Common myeloid progenitor, CD34-positive (primary cell): ENCODE measurements at regions not wholly inside any gene's neighbourhood (a gene's known extent, or its start where the extent isn't known, plus 50 kb on each side); places are given as distances from the start of the nearest gene placed in this dataset.
"Not testable (repeated sequence)": the region's sequence is repeated elsewhere in the genome, so short reads cannot be mapped to it uniquely, and the experiment has no call there.

Experiments used
- CTCF ChIA-PET: fragments of 350-600 bp; sonication (Branson Sonifier 250); formaldehyde crosslinking; loops from one replicate; lab custom pipeline; 2021; ENCODE audit warnings: antibody characterized with exemption; lab: Charles Lee
- POLR2A ChIA-PET: fragments of 350-600 bp; sonication (Branson Sonifier 250); formaldehyde crosslinking; loops from one replicate; lab custom pipeline; 2021; ENCODE audit warnings: antibody characterized with exemption; lab: Charles Lee
- DNase-seq, 3 donors: peaks; one replicate each; pipeline versions ENCODE4 v3.0.0 to v3.0.0-alpha.2; 2013
- H3K27ac ChIP-seq, 2 experiments: 1 replicate in 1 of 2; 2 replicates in 1 of 2; pipeline ENCODE4 v1.7.0; 2013; ENCODE audit warnings: inconsistent platforms in 2 of 2, low read length in 2 of 2, mild to moderate bottlenecking in 2 of 2, low read depth in 1 of 2, moderate library complexity in 1 of 2; ENCODE audit not compliant: severe bottlenecking in 2 of 2, insufficient read depth in 1 of 2, poor library complexity in 1 of 2
- H3K27me3 ChIP-seq, 5 experiments: replicated peaks in 2 of 5; 1 replicate in 3 of 5; 2 replicates in 2 of 5; pipeline versions ENCODE4 v1.6.1 to v1.7.0; 2013; ENCODE audit warnings: low read length in 4 of 5, mild to moderate bottlenecking in 2 of 5, moderate library complexity in 2 of 5, inconsistent platforms in 1 of 5; ENCODE audit not compliant: insufficient read depth in 5 of 5, control insufficient read depth in 4 of 5
- H3K36me3 ChIP-seq, 4 experiments: 1 replicate in 2 of 4; 2 replicates in 2 of 4; pipeline versions ENCODE4 v1.6.1 to v1.7.0; 2013; ENCODE audit warnings: low read length in 3 of 4, control low read depth in 1 of 4, mild to moderate bottlenecking in 1 of 4; ENCODE audit not compliant: control insufficient read depth in 4 of 4, insufficient read depth in 4 of 4
- H3K4me1 ChIP-seq, 4 experiments: 1 replicate in 3 of 4; 2 replicates in 1 of 4; pipeline versions ENCODE4 v1.6.1 to v1.7.1; 2013; ENCODE audit warnings: low read length in 3 of 4, mild to moderate bottlenecking in 3 of 4, control low read depth in 1 of 4, inconsistent platforms in 1 of 4, moderate library complexity in 1 of 4; ENCODE audit not compliant: control insufficient read depth in 4 of 4, insufficient read depth in 4 of 4; ENCODE audit errors: control extremely low read depth in 1 of 4
- H3K4me3 ChIP-seq, 7 experiments: 1 replicate in 4 of 7; 2 replicates in 3 of 7; pipeline versions ENCODE4 v1.5.1 to v1.7.0; 2013; ENCODE audit warnings: mild to moderate bottlenecking in 7 of 7, low read length in 6 of 7, moderate library complexity in 6 of 7, inconsistent platforms in 2 of 7, low read depth in 2 of 7, control low read depth in 1 of 7; ENCODE audit not compliant: insufficient read depth in 4 of 7, control insufficient read depth in 1 of 7; ENCODE audit errors: extremely low read depth in 1 of 7
- H3K9me3 ChIP-seq, 5 experiments: 1 replicate in 4 of 5; 2 replicates in 1 of 5; pipeline versions ENCODE4 v1.6.1 to v1.7.1; 2013; ENCODE audit warnings: low read length in 4 of 5, mild to moderate bottlenecking in 2 of 5, inconsistent platforms in 1 of 5, low read depth in 1 of 5, moderate library complexity in 1 of 5; ENCODE audit not compliant: control insufficient read depth in 4 of 5, insufficient read depth in 2 of 5; ENCODE audit errors: control extremely low read depth in 1 of 5
- WGBS: methylation state at CpG from one replicate; pipeline ENCODE4 v1.1.5; 2013; ENCODE audit not compliant: insufficient coverage; 5-methylcytosine and 5-hydroxymethylcytosine counted together

GRCh38 chr11:135017296-135017695 is 605.3 kb upstream of the B3GAT1 start:
- DNase-seq, result no peak
- 80% methylated on average over 1 of the region's 4 CpGs for WGBS
- Histone ChIP-seq H3K36me3 (no peaks in the 10 kb centered on the region), H3K27me3 (no peaks in the 10 kb centered on the region), H3K9me3 (no peaks in the 10 kb centered on the region), H3K4me3 (no peak overlapping the region), H3K4me1 (no peaks in the 10 kb centered on the region), H3K27ac (no peak overlapping the region)
- POLR2A ChIA-PET, result no interaction called here
- CTCF ChIA-PET, result no interaction called here

- ChIA-PET CTCF (no interaction called here), POLR2A (no interaction called here)
- Histone ChIP-seq H3K27me3 (no peaks in the 10 kb centered on the region), H3K4me3 (no peak overlapping the region), H3K9me3 (no peaks in the 10 kb centered on the region), H3K4me1 (no peaks in the 10 kb centered on the region), H3K27ac (no peak overlapping the region), H3K36me3 (no peaks in the 10 kb centered on the region)
- WGBS, result 100% methylated on average over 1 of the region's 3 CpGs
- DNase-seq, result no peak
These were observed 603.9 kb upstream of the B3GAT1 start for GRCh38 chr11:135015966-135016365.

- H3K4me1 ChIP-seq, H3K9me3 ChIP-seq, CTCF ChIA-PET, H3K27me3 ChIP-seq, H3K4me3 ChIP-seq, H3K27ac ChIP-seq, H3K36me3 ChIP-seq, DNase-seq, POLR2A ChIA-PET: not testable (repeated sequence)
- no CpG with 5 or more reads among the region's 2 CpGs for WGBS
These were observed 599.3 kb upstream of the B3GAT1 start for GRCh38 chr11:135011313-135011712.

DNA sequence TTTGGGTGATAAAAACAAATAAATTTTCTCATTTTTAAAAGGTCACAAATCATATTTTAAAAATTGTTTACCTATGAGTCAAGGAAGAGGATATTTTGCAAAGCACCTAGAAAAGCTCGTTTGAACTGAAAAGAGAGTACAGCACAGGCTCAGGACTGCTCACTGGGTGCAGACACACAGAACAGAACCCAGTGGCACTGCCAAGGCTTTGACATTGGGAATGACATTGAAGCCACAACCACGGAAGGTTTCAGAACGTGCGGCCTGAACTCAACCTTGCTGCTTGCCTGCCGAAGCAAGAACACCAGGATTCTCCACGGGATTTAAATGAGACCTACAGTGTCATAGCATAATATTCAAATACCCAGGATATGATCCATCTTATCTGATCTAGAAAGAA is 597.1 kb upstream of the B3GAT1 start:
- POLR2A ChIA-PET, result no interaction called here
- Histone ChIP-seq H3K36me3 (no peaks in the 10 kb centered on the region), H3K27ac (no peak overlapping the region), H3K27me3 (no peaks in the 10 kb centered on the region), H3K9me3 (no peaks in the 10 kb centered on the region), H3K4me1 (no peaks in the 10 kb centered on the region), H3K4me3 (no peak overlapping the region)
- WGBS, result 80% methylated on average over 5 of the region's 6 CpGs
- CTCF ChIA-PET, result no interaction called here
- no peak for DNase-seq

GRCh38 chr11:135008412-135008811 is 596.4 kb upstream of the B3GAT1 start:
- no peak for DNase-seq
- no peaks in the 10 kb centered on the region for H3K4me1 ChIP-seq
- ChIA-PET POLR2A (no interaction called here), CTCF (no interaction called here)
- no CpG with 5 or more reads among the region's 4 CpGs for WGBS
- H3K4me3 ChIP-seq, result no peak overlapping the region
- H3K9me3 ChIP-seq, result no peaks in the 10 kb centered on the region
- no peaks in the 10 kb centered on the region for H3K36me3 ChIP-seq
- H3K27ac ChIP-seq, result no peak overlapping the region
- H3K27me3 ChIP-seq, result no peaks in the 10 kb centered on the region

GRCh38 chr11:135008001-135008405 is 596.0 kb upstream of the B3GAT1 start:
- no peaks in the 10 kb centered on the region for H3K4me1 ChIP-seq
- POLR2A ChIA-PET, result no interaction called here
- 56% methylated on average over 4 of the region's 4 CpGs for WGBS
- H3K36me3 ChIP-seq, result no peaks in the 10 kb centered on the region
- no peak overlapping the region for H3K4me3 ChIP-seq
- DNase-seq, result no peak
- no peaks in the 10 kb centered on the region for H3K27me3 ChIP-seq
- no peak overlapping the region for H3K27ac ChIP-seq
- CTCF ChIA-PET, result no interaction called here
- H3K9me3 ChIP-seq, result no peaks in the 10 kb centered on the region

- ChIA-PET CTCF (no interaction called here), POLR2A (no interaction called here)
- no peaks in the 10 kb centered on the region for H3K36me3 ChIP-seq
- no peak overlapping the region for H3K4me3 ChIP-seq
- H3K27me3 ChIP-seq, result no peaks in the 10 kb centered on the region
- WGBS, result 71% methylated on average over 1 of the region's 4 CpGs
- no peaks in the 10 kb centered on the region for H3K4me1 ChIP-seq
- no peaks in the 10 kb centered on the region for H3K9me3 ChIP-seq
- no peak for DNase-seq
- H3K27ac ChIP-seq, result no peak overlapping the region
These were observed 594.8 kb upstream of the B3GAT1 start for GRCh38 chr11:135006800-135007199.
